ENCODE measurements at regions not wholly inside any gene's neighbourhood (a gene's known extent, or its start where the extent isn't known, plus 50 kb on each side); places are given as distances from the start of the nearest gene placed in this dataset.

DNA sequence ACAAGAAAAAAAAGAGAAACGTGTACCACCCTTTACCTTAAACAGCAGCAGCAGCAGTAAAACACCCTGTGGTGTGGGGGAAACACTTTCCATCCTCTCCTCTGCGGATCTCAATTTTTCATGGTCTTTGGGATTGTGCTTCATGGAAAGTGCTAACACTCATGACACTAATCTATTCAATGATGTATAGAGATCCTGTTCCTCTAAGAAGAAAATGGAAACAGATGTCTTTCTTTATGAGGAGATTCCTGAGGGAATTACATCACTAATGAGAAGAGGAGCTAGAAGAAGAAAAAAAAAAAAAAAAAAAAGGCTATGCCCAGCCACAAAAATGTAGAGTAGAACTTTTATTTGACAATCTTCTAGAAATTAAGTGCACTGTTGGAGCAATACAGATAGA is 62.9 kb upstream of the NDST3 start:
- TF ChIP-seq CTCF (conservative IDR thresholded peaks at IDR 0.05) = no peak
- no peak for TF ChIP-seq EZH2 (IDR thresholded peaks at IDR 0.05; ENCODE audit: low read depth)

Measured in PC-9 (cell line).